Keratinocyte (primary cell): ENCODE measurements at regions not wholly inside any gene's neighbourhood (a gene's known extent, or its start where the extent isn't known, plus 50 kb on each side); places are given as distances from the start of the nearest gene placed in this dataset.

Experiments
- EZH2 ChIP-seq: IDR thresholded peaks from one replicate; pipeline ENCODE4 v1.6.1; 2012; ENCODE audit warnings: inconsistent platforms, mild to moderate bottlenecking, low read length, moderate library complexity
- TF ChIP-seq, protein P1 (sequence below), 3 experiments: IDR thresholded peaks in 1 of 3; conservative IDR thresholded peaks in 1 of 3; optimal IDR thresholded peaks in 1 of 3; 2 replicates in 2 of 3; 3 replicates in 1 of 3; pipeline versions ENCODE3 to v1.5.1; 2011; ENCODE audit warnings: low read length in 3 of 3, mild to moderate bottlenecking in 3 of 3, moderate library complexity in 2 of 3, control low read depth in 1 of 3, inconsistent platforms in 1 of 3; ENCODE audit not compliant: insufficient read depth in 2 of 3; ENCODE audit errors: extremely low read depth in 1 of 3

- TF ChIP-seq, protein P1, sequence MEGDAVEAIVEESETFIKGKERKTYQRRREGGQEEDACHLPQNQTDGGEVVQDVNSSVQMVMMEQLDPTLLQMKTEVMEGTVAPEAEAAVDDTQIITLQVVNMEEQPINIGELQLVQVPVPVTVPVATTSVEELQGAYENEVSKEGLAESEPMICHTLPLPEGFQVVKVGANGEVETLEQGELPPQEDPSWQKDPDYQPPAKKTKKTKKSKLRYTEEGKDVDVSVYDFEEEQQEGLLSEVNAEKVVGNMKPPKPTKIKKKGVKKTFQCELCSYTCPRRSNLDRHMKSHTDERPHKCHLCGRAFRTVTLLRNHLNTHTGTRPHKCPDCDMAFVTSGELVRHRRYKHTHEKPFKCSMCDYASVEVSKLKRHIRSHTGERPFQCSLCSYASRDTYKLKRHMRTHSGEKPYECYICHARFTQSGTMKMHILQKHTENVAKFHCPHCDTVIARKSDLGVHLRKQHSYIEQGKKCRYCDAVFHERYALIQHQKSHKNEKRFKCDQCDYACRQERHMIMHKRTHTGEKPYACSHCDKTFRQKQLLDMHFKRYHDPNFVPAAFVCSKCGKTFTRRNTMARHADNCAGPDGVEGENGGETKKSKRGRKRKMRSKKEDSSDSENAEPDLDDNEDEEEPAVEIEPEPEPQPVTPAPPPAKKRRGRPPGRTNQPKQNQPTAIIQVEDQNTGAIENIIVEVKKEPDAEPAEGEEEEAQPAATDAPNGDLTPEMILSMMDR (optimal IDR thresholded peaks at IDR 0.05 in 1 of 3, IDR thresholded peaks at IDR 0.05 in 1 of 3, conservative IDR thresholded peaks at IDR 0.05 in 1 of 3; ENCODE audit: extremely low read depth in 1 of 3, insufficient read depth in 2 of 3, low read length in 3 of 3): no peak
- no peak for TF ChIP-seq EZH2
Observed at GRCh38 chr1:55369474-55369873, 154.3 kb upstream of the USP24 start.
